Neural progenitor cell (in vitro differentiated cells): ENCODE measurements at regions not wholly inside any gene's neighbourhood (a gene's known extent, or its start where the extent isn't known, plus 50 kb on each side); places are given as distances from the start of the nearest gene placed in this dataset.

Source experiments
- DNase-seq: peaks from one replicate; pipeline ENCODE4 v3.0.0-alpha.2; 2016; ENCODE audit warnings: low spot score
- H2AFZ ChIP-seq: fragments of 200-600 bp; sonication (generic); replicated peaks from 2 replicates; pipeline ENCODE4 v1.6.1; 2016; ENCODE audit warnings: antibody characterized with exemption
- H3F3A ChIP-seq: fragments of 200-600 bp; sonication (generic); 2 replicates; pipeline ENCODE4 v1.6.1; 2016; ENCODE audit warnings: antibody characterized with exemption, low read depth
- H3K27ac ChIP-seq: fragments of 200-600 bp; sonication (generic); 2 replicates; pipeline ENCODE4 v1.5.1; 2016; ENCODE audit warnings: mild to moderate bottlenecking
- H3K27me3 ChIP-seq: fragments of 200-600 bp; sonication (generic); 2 replicates; pipeline ENCODE4 v1.6.1; 2016; ENCODE audit warnings: mild to moderate bottlenecking, moderate library complexity
- H3K36me3 ChIP-seq: fragments of 200-600 bp; sonication (generic); 2 replicates; pipeline ENCODE4 v1.5.1; 2016
- H3K4me1 ChIP-seq: fragments of 200-600 bp; sonication (generic); 2 replicates; pipeline ENCODE4 v1.6.1; 2016; ENCODE audit warnings: mixed run types
- H3K4me2 ChIP-seq: fragments of 200-600 bp; sonication (generic); 2 replicates; pipeline ENCODE4 v1.6.1; 2016
- H3K4me3 ChIP-seq: fragments of 200-600 bp; sonication (generic); 2 replicates; pipeline ENCODE4 v1.5.1; 2016
- H3K79me2 ChIP-seq: fragments of 200-600 bp; sonication (generic); 2 replicates; pipeline ENCODE4 v1.6.1; 2016; ENCODE audit warnings: low read depth
- H3K9ac ChIP-seq: fragments of 200-600 bp; sonication (generic); 2 replicates; pipeline ENCODE4 v1.6.1; 2016
- H3K9me3 ChIP-seq: fragments of 200-600 bp; sonication (generic); 2 replicates; pipeline ENCODE4 v1.5.1; 2016; ENCODE audit warnings: low read depth
- H4K20me1 ChIP-seq: fragments of 200-600 bp; sonication (generic); 2 replicates; pipeline ENCODE4 v1.6.1; 2016; ENCODE audit warnings: low read depth
- H3K27ac Mint-ChIP-seq: 3 replicates; pipeline ENCODE4 v1.8.0; 2021; ENCODE audit warnings: mixed read lengths
- H3K27me3 Mint-ChIP-seq: 2 replicates; pipeline ENCODE4 v1.8.0; 2022; ENCODE audit warnings: low read depth, mild to moderate bottlenecking, inconsistent platforms, moderate library complexity, mixed read lengths; ENCODE audit not compliant: insufficient read depth
- H3K36me3 Mint-ChIP-seq: 3 replicates; pipeline ENCODE4 v1.8.0; 2021; ENCODE audit warnings: mixed read lengths
- H3K4me1 Mint-ChIP-seq: 3 replicates; pipeline ENCODE4 v1.8.0; 2021; ENCODE audit warnings: mixed read lengths
- H3K4me3 Mint-ChIP-seq: 3 replicates; pipeline ENCODE4 v1.8.0; 2021; ENCODE audit warnings: mild to moderate bottlenecking, moderate library complexity, mixed read lengths
- H3K9me3 Mint-ChIP-seq: 3 replicates; pipeline ENCODE4 v1.8.0; 2020; ENCODE audit warnings: mixed read lengths
- CTCF ChIP-seq: fragments of 200-600 bp; sonication (generic); IDR thresholded peaks from 2 replicates; pipeline ENCODE4 v1.5.1; 2017; ENCODE audit warnings: antibody characterized with exemption, mild to moderate bottlenecking
- EZH2 ChIP-seq: fragments of 200-600 bp; sonication (generic); IDR thresholded peaks from 2 replicates; pipeline ENCODE4 v1.6.1; 2017; ENCODE audit warnings: antibody characterized with exemption, mild to moderate bottlenecking, moderate library complexity
- EZH2phosphoT487 ChIP-seq: fragments of 200-600 bp; sonication (generic); IDR thresholded peaks from 2 replicates; pipeline ENCODE4 v1.6.1; 2017; ENCODE audit warnings: antibody characterized with exemption

GRCh38 chr20:55605594-55605993 lies 399.7 kb downstream of the CBLN4 start:
- TF ChIP-seq EZH2phosphoT487 = no peak
- TF ChIP-seq CTCF = no peak
- no peak for TF ChIP-seq EZH2
- Histone ChIP-seq H3K79me2 (no peaks in the 10 kb centered on the region), H3K4me3 (no peak overlapping the region), H3K4me2 (no peak overlapping the region), H3K27me3 (no peaks in the 10 kb centered on the region), H3K27ac (no peak overlapping the region), H3K4me1 (no peaks in the 10 kb centered on the region), H3K9me3 (no peaks in the 10 kb centered on the region), H4K20me1 (no peaks in the 10 kb centered on the region), H3K9ac (no peak overlapping the region), H3K36me3 (no peaks in the 10 kb centered on the region), H3F3A (no peaks in the 10 kb centered on the region), H2AFZ (no peak overlapping the region)
- H3K27ac Mint-ChIP-seq = no peak overlapping the region
- H3K9me3 Mint-ChIP-seq = no peaks in the 10 kb centered on the region
- no peaks in the 10 kb centered on the region for H3K4me1 Mint-ChIP-seq
- H3K36me3 Mint-ChIP-seq = no peaks in the 10 kb centered on the region
- no peak overlapping the region for H3K4me3 Mint-ChIP-seq
- H3K27me3 Mint-ChIP-seq = no peaks in the 10 kb centered on the region
- no peak for DNase-seq

DNA sequence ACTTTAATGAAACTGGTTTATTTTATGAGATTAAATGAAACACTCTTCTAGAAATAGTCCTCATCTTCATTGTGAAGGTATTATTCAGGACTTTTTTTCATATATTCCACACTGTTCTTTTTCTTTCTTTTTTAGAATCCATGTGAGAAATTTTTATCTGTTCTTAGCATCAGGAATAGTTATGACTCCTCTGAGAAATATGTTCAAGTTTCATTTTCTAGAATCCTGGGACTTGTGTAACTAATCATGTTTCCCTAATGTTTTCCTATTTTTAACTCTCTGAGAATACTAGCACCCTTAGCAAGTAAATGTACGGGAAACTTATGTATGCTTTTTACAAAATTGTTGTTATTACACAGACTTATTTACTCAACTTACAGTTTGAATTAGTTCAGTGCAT lies 407.8 kb downstream of the CBLN4 start:
- H3K4me1 Mint-ChIP-seq = no peaks in the 10 kb centered on the region
- Histone ChIP-seq H3K4me3 (no peak overlapping the region), H3K4me2 (no peak overlapping the region), H3K9me3 (no peaks in the 10 kb centered on the region), H4K20me1 (no peaks in the 10 kb centered on the region), H3K9ac (no peak overlapping the region), H3K79me2 (no peaks in the 10 kb centered on the region), H2AFZ (no peak overlapping the region), H3K27ac (no peak overlapping the region), H3K36me3 (no peaks in the 10 kb centered on the region), H3K4me1 (no peaks in the 10 kb centered on the region), H3F3A (no peaks in the 10 kb centered on the region), H3K27me3 (no peaks in the 10 kb centered on the region)
- H3K27ac Mint-ChIP-seq = no peak overlapping the region
- no peaks in the 10 kb centered on the region for H3K36me3 Mint-ChIP-seq
- H3K9me3 Mint-ChIP-seq = no peaks in the 10 kb centered on the region
- no peak for TF ChIP-seq EZH2
- no peak for TF ChIP-seq CTCF
- no peaks in the 10 kb centered on the region for H3K27me3 Mint-ChIP-seq
- DNase-seq = no peak
- no peak overlapping the region for H3K4me3 Mint-ChIP-seq

DNA sequence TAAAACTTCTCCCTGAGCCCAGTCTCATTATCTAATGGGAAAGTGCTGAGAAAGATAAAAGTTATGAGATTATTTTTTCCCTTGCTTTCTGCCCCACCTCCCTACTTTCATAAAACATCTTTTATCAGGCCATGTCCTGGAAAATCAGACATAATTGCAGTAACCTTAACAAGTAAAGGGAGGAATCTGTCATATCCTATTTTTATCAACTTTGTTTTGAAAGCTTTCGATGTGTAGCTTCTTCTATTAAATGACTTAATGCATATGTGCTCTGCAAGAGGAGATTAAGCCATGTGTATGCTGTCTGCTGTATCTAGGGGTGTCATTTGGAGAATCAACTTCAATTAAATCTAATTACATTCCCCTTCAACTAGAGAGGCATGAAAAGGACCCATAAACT lies 408.9 kb downstream of the CBLN4 start:
- H3K27me3 ChIP-seq = no peaks in the 10 kb centered on the region
- H3K27ac Mint-ChIP-seq = no peak overlapping the region
- H3K4me1 Mint-ChIP-seq = no peaks in the 10 kb centered on the region
- no peak overlapping the region for H3K4me2 ChIP-seq
- no peaks in the 10 kb centered on the region for H3K4me1 ChIP-seq
- H3K27ac ChIP-seq = no peak overlapping the region
- no peak overlapping the region for H2AFZ ChIP-seq
- H3K36me3 Mint-ChIP-seq = no peaks in the 10 kb centered on the region
- DNase-seq = no peak
- no peak overlapping the region for H3K9ac ChIP-seq
- no peaks in the 10 kb centered on the region for H3F3A ChIP-seq
- no peaks in the 10 kb centered on the region for H3K79me2 ChIP-seq
- H3K36me3 ChIP-seq = no peaks in the 10 kb centered on the region
- H3K4me3 Mint-ChIP-seq = no peak overlapping the region
- H4K20me1 ChIP-seq = no peaks in the 10 kb centered on the region
- no peaks in the 10 kb centered on the region for H3K27me3 Mint-ChIP-seq
- H3K9me3 ChIP-seq = no peaks in the 10 kb centered on the region
- TF ChIP-seq EZH2phosphoT487 (no peak), CTCF (no peak), EZH2 (no peak)
- no peak overlapping the region for H3K4me3 ChIP-seq
- no peaks in the 10 kb centered on the region for H3K9me3 Mint-ChIP-seq

DNA sequence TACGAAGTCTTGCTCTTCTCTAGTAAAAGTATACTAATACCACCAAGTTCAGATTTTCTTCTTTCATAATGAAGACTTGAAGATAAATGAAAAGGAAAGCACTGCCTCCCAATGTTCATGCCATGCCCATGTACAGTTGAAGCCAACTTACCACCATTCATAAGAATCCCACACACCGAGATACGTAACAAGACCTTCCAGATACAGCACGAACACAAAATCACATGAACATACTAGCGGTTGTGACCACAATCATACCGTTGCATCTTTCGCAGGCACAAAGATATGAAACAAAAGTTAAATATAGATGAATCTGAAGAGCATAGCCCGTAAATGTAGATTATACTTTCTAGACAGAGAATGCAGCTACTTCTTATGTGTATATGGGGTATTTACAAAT lies 412.5 kb downstream of the CBLN4 start:
- H3K4me1 ChIP-seq = no peaks in the 10 kb centered on the region
- H3K9ac ChIP-seq = no peak overlapping the region
- no peak for DNase-seq
- H3K4me3 ChIP-seq = no peak overlapping the region
- no peaks in the 10 kb centered on the region for H3F3A ChIP-seq
- H3K36me3 Mint-ChIP-seq = no peaks in the 10 kb centered on the region
- no peaks in the 10 kb centered on the region for H3K27me3 Mint-ChIP-seq
- H3K27me3 ChIP-seq = no peaks in the 10 kb centered on the region
- no peak overlapping the region for H3K4me2 ChIP-seq
- no peaks in the 10 kb centered on the region for H3K79me2 ChIP-seq
- TF ChIP-seq CTCF = no peak
- no peak for TF ChIP-seq EZH2
- TF ChIP-seq EZH2phosphoT487 = no peak
- no peaks in the 10 kb centered on the region for H3K36me3 ChIP-seq
- no peak overlapping the region for H3K27ac Mint-ChIP-seq
- no peak overlapping the region for H2AFZ ChIP-seq
- H3K27ac ChIP-seq = no peak overlapping the region
- H3K4me3 Mint-ChIP-seq = no peak overlapping the region
- no peaks in the 10 kb centered on the region for H4K20me1 ChIP-seq
- no peaks in the 10 kb centered on the region for H3K4me1 Mint-ChIP-seq
- H3K9me3 Mint-ChIP-seq = no peaks in the 10 kb centered on the region
- H3K9me3 ChIP-seq = no peaks in the 10 kb centered on the region
